ENCODE measurements at regions not wholly inside any gene's neighbourhood (a gene's known extent, or its start where the extent isn't known, plus 50 kb on each side); places are given as distances from the start of the nearest gene placed in this dataset.

DNA sequence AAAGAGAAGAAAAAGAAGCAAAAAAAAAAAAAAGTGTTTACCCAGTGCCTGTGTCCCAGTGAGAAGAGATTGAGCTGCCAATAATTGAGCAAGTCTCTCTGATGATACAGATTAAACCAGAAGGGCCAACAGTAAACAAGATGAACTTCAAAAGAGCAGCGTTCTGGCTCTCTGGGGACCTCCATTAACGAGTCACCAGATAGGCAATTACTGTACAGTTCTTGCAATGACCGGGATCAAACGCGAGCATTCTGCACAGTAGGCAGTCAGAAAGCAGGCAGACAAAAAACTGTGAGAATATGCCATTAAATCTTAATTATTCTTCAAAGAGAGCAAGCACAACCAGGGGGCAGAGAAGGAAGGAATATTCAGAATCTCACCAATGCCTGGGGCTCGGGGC is 626.1 kb downstream of the TMEM114 start:
- Histone ChIP-seq H3K4me1 (no peaks in the 10 kb centered on the region), H3K4me3 (no peak overlapping the region), H3K27ac (no peak overlapping the region), H3K27me3 (no peaks in the 10 kb centered on the region), H3K36me3 (no peaks in the 10 kb centered on the region), H3K9me3 (no peaks in the 10 kb centered on the region)
- intact Hi-C loops (cut with DNase I; ENCODE audit: low total_unique reads), result no loop called here
- TF ChIP-seq, protein P1, sequence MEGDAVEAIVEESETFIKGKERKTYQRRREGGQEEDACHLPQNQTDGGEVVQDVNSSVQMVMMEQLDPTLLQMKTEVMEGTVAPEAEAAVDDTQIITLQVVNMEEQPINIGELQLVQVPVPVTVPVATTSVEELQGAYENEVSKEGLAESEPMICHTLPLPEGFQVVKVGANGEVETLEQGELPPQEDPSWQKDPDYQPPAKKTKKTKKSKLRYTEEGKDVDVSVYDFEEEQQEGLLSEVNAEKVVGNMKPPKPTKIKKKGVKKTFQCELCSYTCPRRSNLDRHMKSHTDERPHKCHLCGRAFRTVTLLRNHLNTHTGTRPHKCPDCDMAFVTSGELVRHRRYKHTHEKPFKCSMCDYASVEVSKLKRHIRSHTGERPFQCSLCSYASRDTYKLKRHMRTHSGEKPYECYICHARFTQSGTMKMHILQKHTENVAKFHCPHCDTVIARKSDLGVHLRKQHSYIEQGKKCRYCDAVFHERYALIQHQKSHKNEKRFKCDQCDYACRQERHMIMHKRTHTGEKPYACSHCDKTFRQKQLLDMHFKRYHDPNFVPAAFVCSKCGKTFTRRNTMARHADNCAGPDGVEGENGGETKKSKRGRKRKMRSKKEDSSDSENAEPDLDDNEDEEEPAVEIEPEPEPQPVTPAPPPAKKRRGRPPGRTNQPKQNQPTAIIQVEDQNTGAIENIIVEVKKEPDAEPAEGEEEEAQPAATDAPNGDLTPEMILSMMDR (IDR thresholded peaks at IDR 0.05), result no peak
- DNase-seq, result no peak

GRCh38 chr16:7962091-7962879 is 628.0 kb downstream of the TMEM114 start:
- intact Hi-C loops (cut with DNase I; ENCODE audit: low total_unique reads), result no loop called here
- H3K4me1 ChIP-seq, result no peaks in the 10 kb centered on the region
- TF ChIP-seq, protein P1 (IDR thresholded peaks at IDR 0.05), result no peak
- no peak for DNase-seq
- H3K9me3 ChIP-seq, result no peaks in the 10 kb centered on the region
- H3K36me3 ChIP-seq, result no peaks in the 10 kb centered on the region
- H3K4me3 ChIP-seq, result no peak overlapping the region
- H3K27me3 ChIP-seq, result no peaks in the 10 kb centered on the region
- H3K27ac ChIP-seq, result no peak overlapping the region

GRCh38 chr16:7957151-7957550 is 624.5 kb downstream of the RBFOX1 start:
- no peaks in the 10 kb centered on the region for H3K9me3 ChIP-seq
- intact Hi-C loops (cut with DNase I; ENCODE audit: low total_unique reads), result no loop called here
- no peak for DNase-seq
- no peaks in the 10 kb centered on the region for H3K27me3 ChIP-seq
- H3K4me1 ChIP-seq, result no peaks in the 10 kb centered on the region
- no peak overlapping the region for H3K27ac ChIP-seq
- TF ChIP-seq, protein P1 (IDR thresholded peaks at IDR 0.05), result no peak
- H3K36me3 ChIP-seq, result no peaks in the 10 kb centered on the region
- H3K4me3 ChIP-seq, result no peak overlapping the region

- Histone ChIP-seq H3K4me3 (no peak overlapping the region), H3K9me3 (no peaks in the 10 kb centered on the region), H3K27ac (no peak overlapping the region), H3K4me1 (no peaks in the 10 kb centered on the region), H3K36me3 (no peaks in the 10 kb centered on the region), H3K27me3 (no peaks in the 10 kb centered on the region)
- intact Hi-C loops (cut with DNase I; ENCODE audit: low total_unique reads), result no loop called here
- DNase-seq, result no peak
- TF ChIP-seq, protein P1 (IDR thresholded peaks at IDR 0.05), result no peak
Observed at GRCh38 chr16:7953360-7953759, 620.7 kb downstream of the RBFOX1 start.

DNA sequence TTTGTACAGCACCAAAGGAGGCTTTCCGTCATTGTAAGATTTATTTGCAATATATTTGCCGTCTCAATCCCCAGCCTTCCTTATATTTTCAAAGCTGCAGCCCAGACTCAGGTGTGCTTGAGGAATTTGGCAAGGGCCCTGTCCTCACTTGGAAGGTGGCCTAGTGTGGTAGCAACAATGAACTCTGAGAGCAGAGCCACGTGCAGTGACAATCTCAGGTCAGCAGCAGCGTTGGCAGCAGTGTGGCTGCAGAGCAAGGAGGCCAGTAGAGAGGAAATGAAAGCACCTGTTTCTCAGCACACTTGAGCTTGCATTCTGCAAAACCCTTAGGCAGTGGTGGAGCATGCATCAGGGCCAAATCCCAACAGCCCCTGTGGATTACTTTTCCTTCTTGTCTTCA is 613.5 kb downstream of the RBFOX1 start:
- H3K4me1 ChIP-seq, result no peaks in the 10 kb centered on the region
- no peaks in the 10 kb centered on the region for H3K9me3 ChIP-seq
- H3K27me3 ChIP-seq, result no peaks in the 10 kb centered on the region
- no peak overlapping the region for H3K4me3 ChIP-seq
- intact Hi-C loops (cut with DNase I; ENCODE audit: low total_unique reads), result no loop called here
- no peak for DNase-seq
- TF ChIP-seq, protein P1 (IDR thresholded peaks at IDR 0.05), result no peak
- H3K36me3 ChIP-seq, result no peaks in the 10 kb centered on the region
- no peak overlapping the region for H3K27ac ChIP-seq
